ENCODE measurements at regions not wholly inside any gene's neighbourhood (a gene's known extent, or its start where the extent isn't known, plus 50 kb on each side); places are given as distances from the start of the nearest gene placed in this dataset.

- no peak for ATAC-seq
- Histone ChIP-seq H3K4me3 (no peak overlapping the region), H3K27me3 (no peaks in the 10 kb centered on the region), H3K36me3 (no peaks in the 10 kb centered on the region), H3K4me1 (peaks cover 0 to 3% (median 0%) of the 10 kb centered on the region in 3 donors), H3K27ac (no peak overlapping the region), H3K9me3 (no peaks in the 10 kb centered on the region)
- TF ChIP-seq POLR2A (IDR thresholded peaks at IDR 0.05) (no peak), POLR2AphosphoS5 (IDR thresholded peaks at IDR 0.05) (no peak), EP300 (IDR thresholded peaks at IDR 0.05) (no peak), CTCF (IDR thresholded peaks at IDR 0.05) (no peak)
- 64 to 74% methylated on average over 3 to 5 of the region's 6 CpGs for WGBS, 2 donors (ENCODE audit: low coverage in 1 of 2)
Measured at GRCh38 chr2:151038516-151038915, 223.1 kb downstream of the RBM43 start.

- ATAC-seq, result no peak
- Histone ChIP-seq H3K9me3 (no peaks in the 10 kb centered on the region), H3K4me1 (peaks cover 3 to 14% (median 3%) of the 10 kb centered on the region in 3 donors), H3K27me3 (no peaks in the 10 kb centered on the region), H3K36me3 (no peaks in the 10 kb centered on the region), H3K4me3 (no peak overlapping the region), H3K27ac (no peak overlapping the region)
- no peak for TF ChIP-seq POLR2A (IDR thresholded peaks at IDR 0.05)
- TF ChIP-seq CTCF (IDR thresholded peaks at IDR 0.05), result no peak
- TF ChIP-seq EP300 (IDR thresholded peaks at IDR 0.05), result no peak
- WGBS, 2 donors (ENCODE audit: low coverage in 1 of 2), result 73 to 89% methylated on average over 4 of the region's 4 CpGs
Measured at GRCh38 chr2:151037434-151037833, 224.2 kb downstream of the RBM43 start.

- ATAC-seq, result no peak
- H3K4me1 ChIP-seq, result peaks cover 3 to 16% (median 3%) of the 10 kb centered on the region in 3 donors
Measured at GRCh38 chr2:151033271-151034248, 228.1 kb downstream of the RBM43 start.

GRCh38 chr2:151032741-151033191 is 228.9 kb downstream of the RBM43 start:
- TF ChIP-seq POLR2AphosphoS5 (IDR thresholded peaks at IDR 0.05) (no peak), CTCF (IDR thresholded peaks at IDR 0.05) (no peak), EP300 (IDR thresholded peaks at IDR 0.05) (no peak), POLR2A (IDR thresholded peaks at IDR 0.05) (no peak)
- Histone ChIP-seq H3K27me3 (no peaks in the 10 kb centered on the region), H3K4me3 (no peak overlapping the region), H3K27ac (no peak overlapping the region), H3K36me3 (no peaks in the 10 kb centered on the region), H3K4me1 (peaks cover 3 to 16% (median 3%) of the 10 kb centered on the region in 3 donors), H3K9me3 (no peaks in the 10 kb centered on the region)
- ATAC-seq, result peak; percentile 44
- WGBS, 2 donors (ENCODE audit: low coverage in 1 of 2), result 0 to 10% methylated on average over 1 of the region's 2 CpGs

More at GRCh38 chr2:151033271-151034248, 228.1 kb downstream of the RBM43 start:
- no peaks in the 10 kb centered on the region for H3K36me3 ChIP-seq
- H3K27ac ChIP-seq, result no peak overlapping the region
- WGBS, 2 donors (ENCODE audit: low coverage in 1 of 2), result 35 to 36% methylated on average over 4 of the region's 4 CpGs
- H3K9me3 ChIP-seq, result no peaks in the 10 kb centered on the region
- TF ChIP-seq POLR2A (IDR thresholded peaks at IDR 0.05) (no peak), POLR2AphosphoS5 (IDR thresholded peaks at IDR 0.05) (no peak), EP300 (IDR thresholded peaks at IDR 0.05) (no peak), CTCF (IDR thresholded peaks at IDR 0.05) (no peak)
- H3K27me3 ChIP-seq, result no peaks in the 10 kb centered on the region
- H3K4me3 ChIP-seq, result no peak overlapping the region

Measured in gastroesophageal sphincter (tissue), 4 donors.